HepG2 (cell line): ENCODE measurements at regions not wholly inside any gene's neighbourhood (a gene's known extent, or its start where the extent isn't known, plus 50 kb on each side); places are given as distances from the start of the nearest gene placed in this dataset.
A peak's percentile ranks its signal among the peaks of the same experiment; 100 is the strongest.

Source experiments
- ATAC-seq: fragments of 200-7000 bp; cut with Tn5 transposase; 3 replicates; pipeline ENCODE4 v1.9.1; 2020; ENCODE audit warnings: mild to moderate bottlenecking, moderate library complexity
- BruUV-seq: library from RNA; stranded (reverse); fragments of 400-500 nt; replicated peaks from 2 replicates; lab custom pipeline; 2021; lab: Mats Ljungman, UMichigan
- CTCF ChIA-PET: fragments of 300-600 bp; formaldehyde crosslinking; extraction: SDS; loops from one replicate; lab custom pipeline; 2021; ENCODE audit warnings: low total read pairs, inconsistent platforms, low intra/inter-chr PET ratio; lab: Yijun Ruan, JAX
- POLR2A ChIA-PET: fragments of 350-600 bp; sonication (Branson Sonifier 250); formaldehyde crosslinking; loops from one replicate; lab custom pipeline; 2020; ENCODE audit warnings: antibody characterized with exemption, inconsistent platforms; lab: Yijun Ruan, JAX
- DNase-seq: peaks from one replicate; pipeline ENCODE4 v3.0.0-alpha.2; 2015; ENCODE audit warnings: low spot score
- FAIRE-seq: peaks from 3 replicates; lab custom pipeline; 2011; peaks lifted over from hg19 to GRCh38; lab: Jason Lieb, UNC
- H2AFZ ChIP-seq: one replicate; pipeline ENCODE4 v1.6.1; 2011; ENCODE audit warnings: low read length, inconsistent platforms
- H3K27ac ChIP-seq: fragments of 300-600 bp; 3 replicates; pipeline ENCODE4 v1.8.0; 2011; ENCODE audit warnings: mixed run types, mild to moderate bottlenecking, mixed read lengths, low read length, inconsistent platforms; ENCODE audit not compliant: insufficient read depth; ENCODE audit errors: extremely low read length
- H3K27me3 ChIP-seq, 2 experiments: fragments of 200-600 bp in 1 of 2; 2 replicates in 1 of 2; 3 replicates in 1 of 2; pipeline versions ENCODE4 v1.6.0 to v1.8.0; 2011; ENCODE audit warnings: low read length in 2 of 2, mild to moderate bottlenecking in 2 of 2, moderate library complexity in 2 of 2, inconsistent platforms in 1 of 2; ENCODE audit not compliant: insufficient read depth in 2 of 2, control insufficient read depth in 1 of 2
- H3K36me3 ChIP-seq, 2 experiments: fragments of 200-600 bp in 1 of 2; replicated peaks in 1 of 2; 2 replicates in 1 of 2; 3 replicates in 1 of 2; pipeline versions ENCODE4 v1.5.1 to v1.8.0; 2011; ENCODE audit warnings: low read length in 2 of 2, inconsistent platforms in 1 of 2; ENCODE audit not compliant: insufficient read depth in 2 of 2, control insufficient read depth in 1 of 2
- H3K4me1 ChIP-seq: 2 replicates; pipeline ENCODE4 v1.5.1; 2012; ENCODE audit warnings: low read length, inconsistent platforms; ENCODE audit not compliant: insufficient read depth
- H3K4me2 ChIP-seq: 2 replicates; pipeline ENCODE4 v1.6.0; 2011; ENCODE audit warnings: low read depth, low read length, inconsistent platforms
- H3K4me3 ChIP-seq, 3 experiments: fragments of 200-600 bp in 1 of 3; sonication (generic), shearing (Covaris generic) in 1 of 3; replicated peaks in 1 of 3; 2 replicates each; pipeline ENCODE4 v1.5.1; 2011 to 2016; ENCODE audit warnings: low read length in 3 of 3, inconsistent platforms in 2 of 3, low read depth in 2 of 3, mild to moderate bottlenecking in 2 of 3, control low read depth in 1 of 3, mixed read lengths in 1 of 3; ENCODE audit not compliant: insufficient read depth in 1 of 3
- H3K79me2 ChIP-seq: one replicate; pipeline ENCODE4 v1.6.1; 2011; ENCODE audit warnings: low read length, inconsistent platforms; ENCODE audit not compliant: insufficient read depth
- H3K9ac ChIP-seq: 2 replicates; pipeline ENCODE4 v1.6.0; 2011; ENCODE audit warnings: mild to moderate bottlenecking, low read depth, low read length, inconsistent platforms; ENCODE audit not compliant: insufficient read depth
- H3K9me3 ChIP-seq: 2 replicates; pipeline ENCODE4 v1.5.1; 2012; ENCODE audit warnings: mild to moderate bottlenecking, low read length
- H4K20me1 ChIP-seq: 2 replicates; pipeline ENCODE4 v1.6.0; 2011; ENCODE audit warnings: inconsistent platforms, mild to moderate bottlenecking, low read length, moderate library complexity; ENCODE audit not compliant: insufficient read depth
- ATF6 ChIP-seq: sonication (generic); formaldehyde crosslinking; conservative IDR thresholded peaks from 2 replicates; pipeline ENCODE4 v1.4.0; 2020; ENCODE audit warnings: missing genetic modification reagents
- HINFP ChIP-seq: sonication (generic); formaldehyde crosslinking; IDR thresholded peaks from 2 replicates; pipeline ENCODE4 v1.4.0; 2020; ENCODE audit warnings: low read depth, mild to moderate bottlenecking, missing genetic modification reagents
- NCOA5 ChIP-seq: sonication (generic); formaldehyde crosslinking; IDR thresholded peaks from 2 replicates; pipeline ENCODE4 v1.4.0; 2020; ENCODE audit warnings: missing genetic modification reagents
- ZFP1 ChIP-seq: IDR thresholded peaks from 2 replicates; pipeline ENCODE4 v1.6.1; 2016
- WGBS: methylation state at CpG from one replicate; pipeline ENCODE4 v1.1.6; 2017; ENCODE audit warnings: low lambda C conversion rate; 5-methylcytosine and 5-hydroxymethylcytosine counted together
- in situ Hi-C: cut with HindIII; loops from 2 replicates; pipeline ENCODE4 v1.10.0; 2017; ENCODE audit warnings: low pct_unique_long_range_greater_than_20kb; ENCODE audit not compliant: extremely low pct_ligation_motif_present
- intact Hi-C: fragments of 100-400 bp; cut with micrococcal nuclease; formaldehyde crosslinking; loops from one replicate; pipeline ENCODE4 v1.10.0; 2022; ENCODE audit not compliant: unreplicated experiment

GRCh38 chr5:92977846-92978540 is 603.0 kb downstream of the NR2F1-AS1 start (continued):
- no peak for TF ChIP-seq HINFP (CRISPR knock-in tag)

GRCh38 chr5:92976156-92976555 is 604.9 kb downstream of the NR2F1-AS1 start:
- no TSS peak for BruUV-seq
- Histone ChIP-seq H3K4me2 (no peak overlapping the region), H3K36me3 (no peaks in the 10 kb centered on the region), H3K9me3 (peaks cover 15% of the 10 kb centered on the region; the same call in 1 of the 2 replicates), H3K79me2 (no peaks in the 10 kb centered on the region), H3K9ac (no peak overlapping the region), H3K4me3 (no peak overlapping the region), H3K27me3 (no peaks in the 10 kb centered on the region), H2AFZ (no peak overlapping the region), H3K27ac (no peak overlapping the region), H3K4me1 (peaks cover 24% of the 10 kb centered on the region), H4K20me1 (no peaks in the 10 kb centered on the region)
- WGBS = 97% methylated on average over 1 of the region's 1 CpG
- CTCF ChIA-PET = no interaction called here
- no peak for TF ChIP-seq NCOA5 (CRISPR knock-in tag)
- peak; percentile 95 for TF ChIP-seq ZFP1 (CRISPR knock-in tag)
- no peak for TF ChIP-seq ATF6 (CRISPR knock-in tag)
- ATAC-seq = no peak
- intact Hi-C loops (no loop called here), in situ Hi-C loops (no loop called here)
- FAIRE-seq = no peak
- POLR2A ChIA-PET = interaction anchor here (1.4 kb wide), 1 partner anchor 31 kb away, joined by 3 read pairs; no protein-coding TSS in a partner anchor
- no peak for DNase-seq
